HG03354 (cell line): ENCODE measurements at regions not wholly inside any gene's neighbourhood (a gene's known extent, or its start where the extent isn't known, plus 50 kb on each side); places are given as distances from the start of the nearest gene placed in this dataset.

Source experiments
- ATAC-seq: cut with Tn5 transposase; IDR thresholded peaks from one replicate; pipeline ENCODE4 v1.9.1; 2021; ENCODE audit warnings: mild to moderate bottlenecking; ENCODE audit not compliant: unreplicated experiment, poor library complexity, severe bottlenecking

DNA sequence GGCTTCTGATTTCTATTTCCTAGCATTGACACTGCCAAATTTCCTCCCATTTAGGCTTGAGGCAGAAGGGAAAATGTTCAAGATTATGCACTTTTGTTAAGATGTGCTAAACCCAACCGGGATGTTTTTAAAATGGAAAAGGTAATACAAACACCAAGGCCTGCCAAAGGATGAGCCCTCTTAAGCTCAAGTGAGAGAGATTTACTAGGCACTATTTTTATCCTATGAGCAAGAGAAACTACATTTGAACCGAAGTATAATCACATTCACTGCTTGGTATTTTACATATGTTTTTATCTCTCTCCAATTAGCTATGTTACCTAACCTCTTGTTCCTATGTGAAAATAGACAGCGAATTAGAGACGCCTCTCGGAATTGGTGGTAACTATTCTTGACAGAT is 295.8 kb downstream of the GABRB3 start:
- no peak for ATAC-seq

DNA sequence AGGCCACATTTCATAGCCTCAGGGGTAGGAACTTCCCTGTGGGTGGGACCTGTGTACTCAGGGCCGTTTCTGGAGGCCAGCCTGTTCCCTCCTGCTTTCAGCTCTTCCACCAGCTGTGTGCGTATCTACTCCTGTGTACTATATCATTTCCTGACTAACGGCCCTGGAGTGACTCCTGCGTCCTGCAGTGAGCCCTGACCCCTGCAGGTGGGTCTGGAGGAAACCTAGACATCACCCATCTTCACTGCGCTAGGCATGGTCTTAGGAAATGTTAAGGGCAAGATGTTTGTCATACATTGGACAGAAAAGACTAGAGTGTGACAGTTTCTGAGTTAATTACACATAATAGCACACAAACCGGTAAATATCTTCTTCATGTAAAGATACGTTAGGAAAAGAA is 297.3 kb downstream of the GABRB3 start:
- ATAC-seq = no peak

DNA sequence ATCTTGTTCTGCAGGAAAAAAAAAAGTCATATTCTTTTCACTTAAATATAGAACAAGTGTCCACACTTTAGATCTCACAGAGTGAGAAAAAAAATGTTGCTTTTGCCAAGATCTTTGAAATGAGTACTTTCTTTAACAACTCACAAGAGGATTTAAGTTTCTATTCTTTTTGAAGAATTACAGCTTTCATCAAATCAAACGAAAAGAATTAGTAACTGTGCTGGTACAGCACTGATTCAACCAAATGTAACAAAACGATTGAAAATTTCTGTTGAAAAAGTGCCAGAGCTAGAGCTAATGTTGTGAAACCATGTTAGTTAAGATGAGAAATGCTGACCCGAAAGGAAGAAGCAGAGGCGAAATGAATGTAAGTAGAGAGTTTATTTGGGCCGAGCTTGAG is 300.2 kb downstream of the GABRB3 start:
- no peak for ATAC-seq

DNA sequence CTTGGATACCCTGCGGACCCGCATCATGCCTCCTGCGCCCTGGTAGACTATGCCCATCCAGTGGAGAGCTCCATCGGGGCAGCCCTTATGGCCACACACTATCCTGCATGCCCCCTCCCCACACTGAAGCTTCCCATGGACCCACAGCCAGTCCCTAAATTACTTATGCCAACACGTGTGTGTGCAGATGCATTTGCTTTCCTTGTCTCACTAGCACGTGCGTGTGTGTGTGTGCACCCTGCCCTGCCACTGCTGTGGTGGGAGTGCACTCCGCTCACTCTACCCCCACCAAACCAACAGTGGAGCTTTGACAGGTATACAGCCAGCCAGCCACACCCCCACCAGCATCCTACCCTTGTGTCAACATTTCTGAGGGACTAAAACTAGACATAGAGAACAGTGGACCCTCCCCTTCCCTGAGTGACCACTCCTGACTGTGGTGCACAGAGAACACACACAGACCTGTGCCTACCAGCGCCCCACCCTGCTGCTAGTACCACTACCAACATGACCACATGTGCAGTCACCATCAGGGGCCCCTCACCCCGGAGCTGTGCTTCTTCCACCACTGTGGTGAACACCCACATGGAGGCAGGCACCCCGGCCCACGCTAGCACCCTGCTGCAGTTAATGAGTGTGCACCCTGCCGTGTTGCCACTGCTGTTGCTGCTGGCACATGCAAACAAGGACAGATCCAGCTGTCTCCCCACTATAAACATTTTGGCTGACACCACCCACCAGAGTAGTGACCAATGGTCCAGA is 310.8 kb downstream of the GABRB3 start:
- ATAC-seq = no peak

DNA sequence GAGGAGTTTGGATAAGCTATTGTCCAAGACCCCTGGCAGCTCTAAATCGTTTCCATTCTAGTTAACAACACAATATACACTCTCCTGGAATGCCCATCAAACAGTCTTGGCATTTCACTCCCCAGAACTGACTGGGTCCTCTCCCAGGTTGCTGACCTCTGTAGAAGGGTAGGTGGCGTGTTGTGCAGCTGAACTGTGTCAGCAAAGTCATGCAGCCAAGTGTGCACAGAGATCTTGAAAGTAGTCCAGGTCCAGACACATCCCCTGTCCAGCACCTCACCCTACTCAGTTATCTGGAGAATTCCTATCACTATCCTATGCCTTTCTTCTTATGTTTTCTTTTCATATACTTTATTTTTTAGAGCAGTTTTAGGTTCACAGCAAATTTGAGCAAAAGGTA is 312.7 kb downstream of the GABRB3 start:
- no peak for ATAC-seq

- no peak for ATAC-seq
Measured at GRCh38 chr15:26455828-26456227, 317.0 kb downstream of the GABRB3 start.

GRCh38 chr15:26453914-26454313 is 319.0 kb downstream of the GABRB3 start:
- ATAC-seq = no peak

- ATAC-seq = no peak
Measured at GRCh38 chr15:26451995-26452394, 320.9 kb downstream of the GABRB3 start.

DNA sequence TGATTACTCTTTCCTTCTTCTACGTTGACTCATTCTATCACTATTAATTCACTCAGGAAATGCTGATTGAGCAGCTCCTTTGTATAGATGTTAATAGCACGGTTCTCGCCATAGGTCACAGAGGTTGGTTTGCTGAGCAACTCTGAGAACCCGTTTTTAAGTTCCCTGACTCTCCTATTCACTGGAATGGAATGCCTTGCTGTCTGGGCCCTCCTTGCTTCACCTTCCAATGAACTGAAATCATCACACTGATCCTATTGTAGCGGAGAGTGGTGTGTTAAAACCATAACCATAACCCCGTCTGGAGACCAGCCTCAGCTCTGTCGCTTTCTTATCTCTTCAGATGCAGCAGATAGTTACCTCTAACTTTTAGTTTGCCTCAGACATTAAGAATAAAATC is 323.6 kb downstream of the GABRB3 start:
- ATAC-seq = no peak

- ATAC-seq = no peak
Measured at GRCh38 chr15:26443321-26443720, 329.5 kb downstream of the GABRB3 start.

DNA sequence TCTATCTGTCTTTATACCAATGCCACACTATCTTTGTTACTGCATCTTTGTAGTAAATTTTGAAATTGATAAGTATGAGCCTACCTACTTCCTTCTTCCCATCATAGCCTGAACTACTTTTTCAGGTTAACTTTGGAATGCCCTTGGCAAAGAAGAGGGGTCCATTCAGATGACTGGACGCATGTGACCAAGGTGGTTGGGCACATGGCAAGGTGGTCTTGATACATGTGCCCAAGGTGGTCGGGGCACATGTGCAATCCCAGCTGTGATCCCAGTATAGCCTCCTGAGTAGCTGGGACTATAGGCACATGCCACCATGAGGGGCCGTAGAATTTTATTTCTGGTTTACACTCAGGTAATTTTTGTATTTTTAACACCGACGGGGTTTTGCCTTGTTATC is 330.2 kb downstream of the GABRB3 start:
- no peak for ATAC-seq

GRCh38 chr15:26439681-26440080 is 333.2 kb downstream of the GABRB3 start:
- no peak for ATAC-seq

- ATAC-seq = no peak
Measured at GRCh38 chr15:26438718-26439117, 334.1 kb downstream of the GABRB3 start.

GRCh38 chr15:26438316-26438715 is 334.6 kb downstream of the GABRB3 start:
- ATAC-seq = no peak

DNA sequence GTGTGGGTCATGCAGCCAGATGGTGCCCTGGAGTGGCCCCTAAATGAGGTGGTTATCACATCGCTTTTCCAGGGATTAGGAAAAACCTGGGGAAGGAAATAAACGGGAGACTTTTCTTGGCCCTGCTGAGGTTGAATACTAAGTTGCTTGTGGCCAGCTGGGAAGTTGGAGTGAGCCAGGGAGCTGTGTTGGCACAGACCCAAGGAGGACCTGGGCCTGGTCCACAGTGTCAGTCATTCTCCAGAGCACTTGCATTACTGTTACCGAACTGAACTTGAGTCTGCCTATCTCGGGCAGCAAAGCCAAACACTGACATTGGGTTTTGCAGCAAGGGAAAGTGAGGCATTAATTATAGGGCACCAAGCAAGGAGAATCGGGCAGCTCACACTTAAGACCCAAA is 339.0 kb downstream of the GABRB3 start:
- ATAC-seq = no peak

DNA sequence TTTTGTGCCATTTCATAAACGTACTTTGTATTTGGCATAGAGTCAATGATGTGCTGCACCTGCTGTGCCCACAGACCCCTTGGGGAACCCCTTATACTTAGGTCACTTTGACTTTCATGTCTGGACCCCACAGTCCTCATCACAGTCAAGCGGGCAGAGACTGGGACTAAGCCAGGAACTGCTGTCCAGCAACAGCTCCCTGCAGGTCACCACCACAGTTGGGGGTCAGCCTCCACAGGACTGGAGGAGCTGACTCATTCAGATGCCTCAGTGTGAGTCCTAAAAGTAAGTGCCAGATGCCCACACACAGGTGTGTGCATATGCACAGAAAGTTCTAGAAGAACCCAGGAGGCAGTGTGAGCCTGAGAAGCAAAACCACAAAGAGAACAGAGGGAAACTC is 339.8 kb downstream of the GABRB3 start:
- no peak for ATAC-seq

DNA sequence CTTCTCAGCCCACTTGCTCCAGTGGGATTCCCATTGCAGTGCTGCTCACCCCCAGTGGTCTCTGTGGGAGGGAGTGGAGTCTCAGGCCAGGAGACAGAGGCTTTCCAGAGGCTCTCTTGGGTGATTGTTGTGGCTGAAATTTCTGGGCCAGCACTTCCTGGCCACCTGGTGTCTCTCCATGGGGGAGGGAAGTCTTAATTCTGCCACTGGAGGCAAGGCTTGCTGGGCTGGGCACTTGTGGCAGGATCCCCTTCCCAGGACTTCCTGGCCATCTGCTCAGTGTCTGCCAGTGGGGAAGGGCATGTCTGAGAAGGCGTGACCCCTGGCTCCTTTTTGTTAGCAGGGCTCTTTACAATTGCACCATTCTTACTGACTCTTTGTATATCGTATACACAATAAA is 351.8 kb downstream of the GABRB3 start:
- no peak for ATAC-seq

DNA sequence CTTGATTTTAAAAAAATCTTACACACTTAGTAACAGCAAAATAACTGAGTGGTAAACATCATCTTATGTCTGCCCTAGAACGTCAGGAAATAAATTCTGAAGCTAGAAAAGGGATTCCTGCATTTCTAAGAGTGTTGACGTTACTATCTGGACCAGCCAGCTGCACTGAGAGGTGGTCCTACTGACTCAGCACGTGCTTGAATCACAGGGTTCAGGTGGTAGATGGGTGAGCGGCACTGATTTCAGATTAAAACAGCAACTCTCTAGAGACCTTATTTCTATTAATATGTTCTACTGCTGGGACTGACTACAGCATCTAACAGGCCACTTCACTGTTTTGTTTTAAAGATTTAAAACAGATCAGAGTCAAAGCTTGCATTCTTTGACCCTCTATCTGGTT is 377.2 kb downstream of the GABRB3 start:
- ATAC-seq = no peak

- ATAC-seq = no peak
Measured at GRCh38 chr15:26394801-26395200, 378.1 kb downstream of the GABRB3 start.

GRCh38 chr15:26392956-26393355 is 379.9 kb downstream of the GABRB3 start:
- no peak for ATAC-seq

GRCh38 chr15:26391567-26392194 is 381.2 kb downstream of the GABRB3 start:
- no peak for ATAC-seq
